ENCODE measurements at regions not wholly inside any gene's neighbourhood (a gene's known extent, or its start where the extent isn't known, plus 50 kb on each side); places are given as distances from the start of the nearest gene placed in this dataset.

DNA sequence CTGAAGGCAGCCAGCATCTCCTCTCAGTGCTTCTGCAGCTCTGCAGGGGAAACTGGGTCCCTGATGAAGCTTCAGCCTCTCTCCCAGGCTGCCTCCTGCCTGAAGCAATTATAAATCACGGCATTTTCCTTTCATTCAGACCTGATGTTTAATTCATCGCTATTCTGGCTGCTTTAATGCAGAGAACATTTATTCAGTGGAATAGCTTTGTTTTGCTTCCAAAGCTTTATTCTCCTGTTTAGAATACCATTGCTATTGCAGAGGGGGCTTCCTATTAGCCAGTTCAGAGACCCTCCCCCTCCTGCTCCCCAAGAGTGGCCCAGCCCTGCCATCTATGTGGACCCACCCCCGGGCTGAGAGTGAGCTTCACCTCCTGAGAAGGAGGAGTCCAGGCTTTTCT is 255.6 kb downstream of the LRFN2 start:
- TF ChIP-seq, protein P1, sequence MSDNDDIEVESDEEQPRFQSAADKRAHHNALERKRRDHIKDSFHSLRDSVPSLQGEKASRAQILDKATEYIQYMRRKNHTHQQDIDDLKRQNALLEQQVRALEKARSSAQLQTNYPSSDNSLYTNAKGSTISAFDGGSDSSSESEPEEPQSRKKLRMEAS (IDR thresholded peaks at IDR 0.05; ENCODE audit: low read depth): no peak
- no peak for TF ChIP-seq EZH2phosphoT487 (IDR thresholded peaks at IDR 0.05; ENCODE audit: borderline replicate concordance, low read depth)
